ENCODE measurements at regions not wholly inside any gene's neighbourhood (a gene's known extent, or its start where the extent isn't known, plus 50 kb on each side); places are given as distances from the start of the nearest gene placed in this dataset.

- TF ChIP-seq, protein P1, sequence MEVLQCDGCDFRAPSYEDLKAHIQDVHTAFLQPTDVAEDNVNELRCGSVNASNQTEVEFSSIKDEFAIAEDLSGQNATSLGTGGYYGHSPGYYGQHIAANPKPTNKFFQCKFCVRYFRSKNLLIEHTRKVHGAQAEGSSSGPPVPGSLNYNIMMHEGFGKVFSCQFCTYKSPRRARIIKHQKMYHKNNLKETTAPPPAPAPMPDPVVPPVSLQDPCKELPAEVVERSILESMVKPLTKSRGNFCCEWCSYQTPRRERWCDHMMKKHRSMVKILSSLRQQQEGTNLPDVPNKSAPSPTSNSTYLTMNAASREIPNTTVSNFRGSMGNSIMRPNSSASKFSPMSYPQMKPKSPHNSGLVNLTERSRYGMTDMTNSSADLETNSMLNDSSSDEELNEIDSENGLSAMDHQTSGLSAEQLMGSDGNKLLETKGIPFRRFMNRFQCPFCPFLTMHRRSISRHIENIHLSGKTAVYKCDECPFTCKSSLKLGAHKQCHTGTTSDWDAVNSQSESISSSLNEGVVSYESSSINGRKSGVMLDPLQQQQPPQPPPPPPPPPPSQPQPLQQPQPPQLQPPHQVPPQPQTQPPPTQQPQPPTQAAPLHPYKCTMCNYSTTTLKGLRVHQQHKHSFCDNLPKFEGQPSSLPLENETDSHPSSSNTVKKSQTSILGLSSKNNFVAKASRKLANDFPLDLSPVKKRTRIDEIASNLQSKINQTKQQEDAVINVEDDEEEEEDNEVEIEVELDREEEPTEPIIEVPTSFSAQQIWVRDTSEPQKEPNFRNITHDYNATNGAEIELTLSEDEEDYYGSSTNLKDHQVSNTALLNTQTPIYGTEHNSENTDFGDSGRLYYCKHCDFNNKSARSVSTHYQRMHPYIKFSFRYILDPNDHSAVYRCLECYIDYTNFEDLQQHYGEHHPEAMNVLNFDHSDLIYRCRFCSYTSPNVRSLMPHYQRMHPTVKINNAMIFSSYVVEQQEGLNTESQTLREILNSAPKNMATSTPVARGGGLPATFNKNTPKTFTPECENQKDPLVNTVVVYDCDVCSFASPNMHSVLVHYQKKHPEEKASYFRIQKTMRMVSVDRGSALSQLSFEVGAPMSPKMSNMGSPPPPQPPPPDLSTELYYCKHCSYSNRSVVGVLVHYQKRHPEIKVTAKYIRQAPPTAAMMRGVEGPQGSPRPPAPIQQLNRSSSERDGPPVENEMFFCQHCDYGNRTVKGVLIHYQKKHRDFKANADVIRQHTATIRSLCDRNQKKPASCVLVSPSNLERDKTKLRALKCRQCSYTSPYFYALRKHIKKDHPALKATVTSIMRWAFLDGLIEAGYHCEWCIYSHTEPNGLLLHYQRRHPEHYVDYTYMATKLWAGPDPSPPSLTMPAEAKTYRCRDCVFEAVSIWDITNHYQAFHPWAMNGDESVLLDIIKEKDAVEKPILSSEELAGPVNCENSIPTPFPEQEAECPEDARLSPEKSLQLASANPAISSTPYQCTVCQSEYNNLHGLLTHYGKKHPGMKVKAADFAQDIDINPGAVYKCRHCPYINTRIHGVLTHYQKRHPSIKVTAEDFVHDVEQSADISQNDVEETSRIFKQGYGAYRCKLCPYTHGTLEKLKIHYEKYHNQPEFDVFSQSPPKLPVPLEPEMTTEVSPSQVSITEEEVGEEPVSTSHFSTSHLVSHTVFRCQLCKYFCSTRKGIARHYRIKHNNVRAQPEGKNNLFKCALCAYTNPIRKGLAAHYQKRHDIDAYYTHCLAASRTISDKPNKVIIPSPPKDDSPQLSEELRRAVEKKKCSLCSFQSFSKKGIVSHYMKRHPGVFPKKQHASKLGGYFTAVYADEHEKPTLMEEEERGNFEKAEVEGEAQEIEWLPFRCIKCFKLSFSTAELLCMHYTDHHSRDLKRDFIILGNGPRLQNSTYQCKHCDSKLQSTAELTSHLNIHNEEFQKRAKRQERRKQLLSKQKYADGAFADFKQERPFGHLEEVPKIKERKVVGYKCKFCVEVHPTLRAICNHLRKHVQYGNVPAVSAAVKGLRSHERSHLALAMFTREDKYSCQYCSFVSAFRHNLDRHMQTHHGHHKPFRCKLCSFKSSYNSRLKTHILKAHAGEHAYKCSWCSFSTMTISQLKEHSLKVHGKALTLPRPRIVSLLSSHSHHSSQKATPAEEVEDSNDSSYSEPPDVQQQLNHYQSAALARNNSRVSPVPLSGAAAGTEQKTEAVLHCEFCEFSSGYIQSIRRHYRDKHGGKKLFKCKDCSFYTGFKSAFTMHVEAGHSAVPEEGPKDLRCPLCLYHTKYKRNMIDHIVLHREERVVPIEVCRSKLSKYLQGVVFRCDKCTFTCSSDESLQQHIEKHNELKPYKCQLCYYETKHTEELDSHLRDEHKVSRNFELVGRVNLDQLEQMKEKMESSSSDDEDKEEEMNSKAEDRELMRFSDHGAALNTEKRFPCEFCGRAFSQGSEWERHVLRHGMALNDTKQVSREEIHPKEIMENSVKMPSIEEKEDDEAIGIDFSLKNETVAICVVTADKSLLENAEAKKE (CRISPR knock-in tag; IDR thresholded peaks at IDR 0.05) = no peak
- no peak for TF ChIP-seq ZNF114 (CRISPR knock-in tag; IDR thresholded peaks at IDR 0.05)
- no peak for TF ChIP-seq EZH2 (IDR thresholded peaks at IDR 0.05; ENCODE audit: low read depth, unreplicated experiment)
Observed at GRCh38 chrY:8781184-8781890, 555.9 kb upstream of the TSPY4 start (continued).

DNA sequence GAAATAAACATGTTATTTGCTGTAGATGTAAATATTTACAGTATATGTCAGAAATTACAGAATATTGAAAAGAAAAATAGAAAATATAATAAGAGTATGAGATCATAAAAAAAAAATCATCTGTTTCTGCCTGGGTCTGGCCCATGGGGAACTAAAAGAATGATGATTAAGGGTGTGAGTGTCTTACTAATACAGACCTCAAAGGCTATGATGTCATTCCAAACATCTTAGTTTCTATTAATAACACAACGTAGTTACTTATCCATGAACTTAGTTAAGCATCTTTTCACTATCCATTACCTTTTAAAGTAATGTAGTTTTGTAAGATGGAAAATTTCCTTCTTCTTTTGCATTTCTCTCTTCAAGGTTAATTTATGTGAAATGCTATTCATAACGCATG is 542.7 kb upstream of the TSPY4 start:
- H3F3A ChIP-seq (replicated peaks; ENCODE audit: low read depth) = no peaks in the 10 kb centered on the region
- no peak for ATAC-seq
- no peaks in the 10 kb centered on the region for H4K20me1 ChIP-seq (replicated peaks; ENCODE audit: insufficient read depth)
- H3K4me2 ChIP-seq = no peak overlapping the region
- no peak for TF ChIP-seq REST (IDR thresholded peaks at IDR 0.05; ENCODE audit: unreplicated experiment)
- no peak for TF ChIP-seq POLR2AphosphoS5 (IDR thresholded peaks at IDR 0.05; ENCODE audit: low read depth)
- no peak for TF ChIP-seq JUNB (IDR thresholded peaks at IDR 0.05; ENCODE audit: unreplicated experiment)
- no peak for TF ChIP-seq EZH2 (IDR thresholded peaks at IDR 0.05; ENCODE audit: low read depth, unreplicated experiment)
- TF ChIP-seq CTCF (conservative IDR thresholded peaks at IDR 0.05; ENCODE audit: low read depth in 2 of 2) = no peak
- TF ChIP-seq ZNF114 (CRISPR knock-in tag; IDR thresholded peaks at IDR 0.05) = no peak
- TF ChIP-seq ETS1 (IDR thresholded peaks at IDR 0.05) = no peak
- no peak for TF ChIP-seq EZH2phosphoT487 (IDR thresholded peaks at IDR 0.05; ENCODE audit: unreplicated experiment)
- TF ChIP-seq CREB1 (CRISPR knock-in tag; IDR thresholded peaks at IDR 0.05; ENCODE audit: low read depth) = no peak
- TF ChIP-seq NANOG (IDR thresholded peaks at IDR 0.05; ENCODE audit: borderline replicate concordance) = no peak
- no peak for TF ChIP-seq ZNF331 (CRISPR knock-in tag; IDR thresholded peaks at IDR 0.05; ENCODE audit: low read depth)
- TF ChIP-seq STAT1 (IDR thresholded peaks at IDR 0.05; ENCODE audit: unreplicated experiment) = no peak
- no peaks in the 10 kb centered on the region for H3K27me3 ChIP-seq (ENCODE audit: insufficient read depth)
- no peaks in the 10 kb centered on the region for H3K36me3 ChIP-seq (ENCODE audit: insufficient read depth)
- Mint-ChIP-seq H3K27me3 (ENCODE audit: insufficient read depth, low read depth, poor library complexity) (peaks cover 3% of the 10 kb centered on the region), H3K4me3 (no peak overlapping the region), H3K9me3 (peaks cover 56% of the 10 kb centered on the region), H3K36me3 (ENCODE audit: low read depth) (no peaks in the 10 kb centered on the region; the same call in 1 of the 3 replicates), H3K4me1 (no peaks in the 10 kb centered on the region), H3K27ac (no peak overlapping the region)
- no peaks in the 10 kb centered on the region for H3K79me2 ChIP-seq (replicated peaks; ENCODE audit: insufficient read depth)
- H3K27ac ChIP-seq (ENCODE audit: low read depth) = no peak overlapping the region
- DNase-seq (ENCODE audit: low spot score) = no peak
- no peak overlapping the region for H3K4me3 ChIP-seq
- no peaks in the 10 kb centered on the region for H3K9me2 ChIP-seq (ENCODE audit: insufficient read depth)
- no peak overlapping the region for H2AFZ ChIP-seq
- H3K4me1 ChIP-seq (ENCODE audit: insufficient read depth) = no peaks in the 10 kb centered on the region
